Smooth muscle cell (in vitro differentiated cells): ENCODE measurements at regions not wholly inside any gene's neighbourhood (a gene's known extent, or its start where the extent isn't known, plus 50 kb on each side); places are given as distances from the start of the nearest gene placed in this dataset.

Experiments
- DNase-seq: peaks from one replicate; lab custom pipeline; 2025; ENCODE audit not compliant: unreplicated experiment; lab: John Stamatoyannopoulos, UW
- H2AFZ ChIP-seq: fragments of 200-600 bp; sonication (generic); 2 replicates; pipeline ENCODE4 v1.6.0; 2016; ENCODE audit warnings: antibody characterized with exemption, low read depth, mild to moderate bottlenecking
- H3F3A ChIP-seq: fragments of 200-600 bp; sonication (generic); 2 replicates; pipeline ENCODE4 v1.6.0; 2017; ENCODE audit warnings: antibody characterized with exemption, low read depth
- H3K27ac ChIP-seq: fragments of 200-600 bp; sonication (generic); 2 replicates; pipeline ENCODE4 v1.5.1; 2016; ENCODE audit warnings: low read depth, mild to moderate bottlenecking
- H3K27me3 ChIP-seq: fragments of 200-600 bp; sonication (generic); 2 replicates; pipeline ENCODE4 v1.6.1; 2016; ENCODE audit warnings: low read depth, mild to moderate bottlenecking
- H3K36me3 ChIP-seq: fragments of 200-600 bp; sonication (generic); 2 replicates; pipeline ENCODE4 v1.5.1; 2016; ENCODE audit warnings: low read depth
- H3K4me1 ChIP-seq: fragments of 200-600 bp; sonication (generic); 2 replicates; pipeline ENCODE4 v1.5.1; 2016; ENCODE audit warnings: low read depth
- H3K4me2 ChIP-seq: fragments of 200-600 bp; sonication (generic); 2 replicates; pipeline ENCODE4 v1.6.0; 2016; ENCODE audit warnings: mild to moderate bottlenecking
- H3K4me3 ChIP-seq: fragments of 200-600 bp; sonication (generic); 2 replicates; pipeline ENCODE4 v1.5.1; 2016; ENCODE audit warnings: mild to moderate bottlenecking
- H3K79me2 ChIP-seq: fragments of 200-600 bp; sonication (generic); 2 replicates; pipeline ENCODE4 v1.6.0; 2016; ENCODE audit warnings: low read depth, mild to moderate bottlenecking
- H3K9ac ChIP-seq: fragments of 200-600 bp; sonication (generic); 2 replicates; pipeline ENCODE4 v1.6.0; 2016; ENCODE audit warnings: low read depth
- H3K9me3 ChIP-seq: fragments of 200-600 bp; sonication (generic); replicated peaks from 2 replicates; pipeline ENCODE4 v1.5.1; 2016; ENCODE audit warnings: low read depth
- H4K20me1 ChIP-seq: fragments of 200-600 bp; sonication (generic); 2 replicates; pipeline ENCODE4 v1.6.0; 2016; ENCODE audit warnings: low read depth
- WGBS: methylation state at CpG from one replicate; pipeline ENCODE4 v1.1.7; 2016; ENCODE audit warnings: low lambda C conversion rate; 5-methylcytosine and 5-hydroxymethylcytosine counted together
- TF ChIP-seq, protein P1 (sequence below): fragments of 200-600 bp; sonication (generic); IDR thresholded peaks from 2 replicates; pipeline ENCODE4 v1.5.1; 2017; ENCODE audit warnings: borderline replicate concordance, mild to moderate bottlenecking, antibody characterized with exemption; ENCODE audit not compliant: insufficient read depth, poor library complexity, severe bottlenecking

DNA sequence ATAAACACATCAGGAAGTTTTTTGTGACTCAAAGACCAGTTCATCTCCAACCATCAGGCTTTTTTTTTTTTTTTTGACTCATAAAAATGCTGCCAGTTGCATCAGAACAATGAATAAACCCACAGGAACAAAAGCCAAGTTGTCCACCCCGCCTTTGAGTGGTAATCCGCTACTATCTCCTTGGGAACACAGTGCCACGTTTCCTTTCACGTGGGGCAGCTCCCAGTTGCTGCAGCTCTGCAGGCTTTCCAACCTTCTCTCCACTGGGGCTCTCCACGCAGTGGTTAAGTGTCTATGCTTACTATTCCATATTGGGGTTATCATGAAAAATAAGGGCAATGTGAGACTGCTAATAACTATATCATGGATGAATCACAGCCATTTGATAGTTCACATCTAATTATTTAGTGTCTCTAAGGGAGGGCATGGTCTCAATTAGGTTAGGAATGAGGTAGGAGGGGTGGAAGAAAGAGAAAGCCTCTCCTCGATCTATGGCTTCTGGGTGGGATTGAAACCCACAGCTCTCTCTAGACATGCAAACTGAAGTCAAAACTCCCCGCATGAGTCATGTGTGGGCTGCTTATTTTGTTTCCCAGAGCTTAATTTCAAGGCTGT is 55.8 kb upstream of the ACTBL2 start:
- Histone ChIP-seq H3K4me2 (peak overlapping the region; percentile 48), H3K36me3 (no peaks in the 10 kb centered on the region), H3K9me3 (no peaks in the 10 kb centered on the region), H4K20me1 (no peaks in the 10 kb centered on the region), H3K4me3 (no peak overlapping the region), H3K4me1 (no peaks in the 10 kb centered on the region), H3K9ac (peak overlapping the region; percentile 56), H2AFZ (no peak overlapping the region), H3K27me3 (no peaks in the 10 kb centered on the region), H3F3A (no peaks in the 10 kb centered on the region), H3K27ac (peak overlapping the region; percentile 79), H3K79me2 (no peaks in the 10 kb centered on the region)
- WGBS: 29% methylated on average over 7 of the region's 7 CpGs
- no peak for DNase-seq
- TF ChIP-seq, protein P1, sequence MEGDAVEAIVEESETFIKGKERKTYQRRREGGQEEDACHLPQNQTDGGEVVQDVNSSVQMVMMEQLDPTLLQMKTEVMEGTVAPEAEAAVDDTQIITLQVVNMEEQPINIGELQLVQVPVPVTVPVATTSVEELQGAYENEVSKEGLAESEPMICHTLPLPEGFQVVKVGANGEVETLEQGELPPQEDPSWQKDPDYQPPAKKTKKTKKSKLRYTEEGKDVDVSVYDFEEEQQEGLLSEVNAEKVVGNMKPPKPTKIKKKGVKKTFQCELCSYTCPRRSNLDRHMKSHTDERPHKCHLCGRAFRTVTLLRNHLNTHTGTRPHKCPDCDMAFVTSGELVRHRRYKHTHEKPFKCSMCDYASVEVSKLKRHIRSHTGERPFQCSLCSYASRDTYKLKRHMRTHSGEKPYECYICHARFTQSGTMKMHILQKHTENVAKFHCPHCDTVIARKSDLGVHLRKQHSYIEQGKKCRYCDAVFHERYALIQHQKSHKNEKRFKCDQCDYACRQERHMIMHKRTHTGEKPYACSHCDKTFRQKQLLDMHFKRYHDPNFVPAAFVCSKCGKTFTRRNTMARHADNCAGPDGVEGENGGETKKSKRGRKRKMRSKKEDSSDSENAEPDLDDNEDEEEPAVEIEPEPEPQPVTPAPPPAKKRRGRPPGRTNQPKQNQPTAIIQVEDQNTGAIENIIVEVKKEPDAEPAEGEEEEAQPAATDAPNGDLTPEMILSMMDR: no peak

DNA sequence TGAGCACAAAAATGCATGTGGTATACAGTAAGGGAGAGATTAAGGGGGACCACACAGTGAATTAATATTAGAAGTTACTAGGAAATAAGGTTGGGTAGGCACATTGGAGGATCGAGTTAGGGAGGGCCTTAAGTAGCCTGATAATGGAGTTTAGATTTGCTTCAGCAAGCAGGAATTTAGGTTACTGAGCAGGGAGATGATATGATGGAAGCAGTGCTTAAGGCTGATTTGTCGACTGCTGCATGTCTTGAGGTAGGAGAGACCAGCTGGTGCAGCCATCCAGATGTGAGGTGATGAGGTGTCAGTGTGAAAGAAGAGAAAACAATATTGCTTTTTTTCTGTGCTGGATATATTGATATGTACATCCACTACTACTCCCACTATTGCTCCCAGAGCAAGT is 55.2 kb upstream of the ACTBL2 start:
- no peaks in the 10 kb centered on the region for H3K79me2 ChIP-seq
- no peaks in the 10 kb centered on the region for H3K9me3 ChIP-seq
- H2AFZ ChIP-seq: no peak overlapping the region
- WGBS: 76% methylated on average over 2 of the region's 2 CpGs
- TF ChIP-seq, protein P1: no peak
- H3K9ac ChIP-seq: peak overlapping the region; percentile 34
- H3K36me3 ChIP-seq: no peaks in the 10 kb centered on the region
- H3K4me1 ChIP-seq: peaks cover 1% of the 10 kb centered on the region
- peak overlapping the region; percentile 24 for H3K4me2 ChIP-seq
- DNase-seq: no peak
- no peaks in the 10 kb centered on the region for H3K27me3 ChIP-seq
- H3K27ac ChIP-seq: peak overlapping the region; percentile 79
- no peak overlapping the region for H3K4me3 ChIP-seq
- no peaks in the 10 kb centered on the region for H3F3A ChIP-seq
- H4K20me1 ChIP-seq: no peaks in the 10 kb centered on the region

DNA sequence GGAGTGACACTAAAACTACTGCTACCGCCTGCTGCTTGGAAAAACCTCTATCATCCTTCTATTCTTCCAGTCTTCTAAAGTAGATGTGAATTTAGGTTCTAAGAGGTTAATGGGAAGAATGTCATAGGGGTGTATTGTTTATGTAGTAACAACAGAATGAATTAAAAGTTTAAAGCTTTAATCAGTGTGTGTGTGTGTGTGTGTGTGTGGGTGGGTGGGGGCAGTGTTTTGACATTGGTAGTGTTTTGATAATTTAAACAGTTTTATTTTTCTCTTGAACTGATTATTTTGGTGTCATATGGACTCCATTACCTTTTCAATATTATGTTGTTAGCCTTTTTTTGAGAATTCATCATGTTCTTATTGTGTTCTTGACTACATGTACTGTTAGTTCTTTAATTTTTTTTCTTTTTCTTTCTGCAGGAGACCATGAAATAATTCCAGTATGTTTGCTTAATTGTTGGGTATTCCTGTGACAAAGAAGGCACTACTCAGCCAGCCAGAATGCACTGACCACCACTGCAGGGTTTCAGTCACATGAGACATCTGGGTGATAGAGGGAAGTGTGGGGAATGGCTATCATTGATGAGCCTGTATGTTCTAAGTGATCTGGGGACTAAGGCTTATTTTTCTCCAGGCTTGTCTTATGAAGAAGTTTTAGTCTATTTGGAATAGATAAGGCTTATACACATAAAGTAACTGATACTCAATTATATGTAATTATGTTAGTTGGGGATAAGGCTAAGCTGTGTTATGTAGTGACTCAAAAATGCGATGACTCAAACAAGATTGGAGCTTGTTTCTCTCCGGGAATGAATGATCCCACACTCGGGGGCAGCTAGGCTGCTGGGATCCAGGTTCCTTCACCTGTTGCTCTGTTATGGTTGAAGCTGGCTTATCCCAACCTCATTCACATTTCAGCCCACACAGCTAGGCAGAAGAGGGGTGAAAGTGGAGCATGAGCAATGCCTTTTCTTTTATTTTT is 50.2 kb upstream of the ACTBL2 start:
- WGBS: 38% methylated on average over 4 of the region's 4 CpGs
- Histone ChIP-seq H3K36me3 (no peaks in the 10 kb centered on the region), H3K9me3 (no peaks in the 10 kb centered on the region), H3K27ac (peak overlapping the region; percentile 84), H4K20me1 (no peaks in the 10 kb centered on the region), H3F3A (no peaks in the 10 kb centered on the region), H2AFZ (no peak overlapping the region), H3K4me1 (peaks cover 7% of the 10 kb centered on the region), H3K27me3 (no peaks in the 10 kb centered on the region), H3K9ac (peak overlapping the region; percentile 37), H3K4me2 (peak overlapping the region; percentile 59), H3K79me2 (no peaks in the 10 kb centered on the region), H3K4me3 (no peak overlapping the region)
- no peak for DNase-seq
- TF ChIP-seq, protein P1: no peak
